ENCODE measurements at regions not wholly inside any gene's neighbourhood (a gene's known extent, or its start where the extent isn't known, plus 50 kb on each side); places are given as distances from the start of the nearest gene placed in this dataset.
"Not testable (repeated sequence)": the region's sequence is repeated elsewhere in the genome, so short reads cannot be mapped to it uniquely, and the experiment has no call there.

DNA sequence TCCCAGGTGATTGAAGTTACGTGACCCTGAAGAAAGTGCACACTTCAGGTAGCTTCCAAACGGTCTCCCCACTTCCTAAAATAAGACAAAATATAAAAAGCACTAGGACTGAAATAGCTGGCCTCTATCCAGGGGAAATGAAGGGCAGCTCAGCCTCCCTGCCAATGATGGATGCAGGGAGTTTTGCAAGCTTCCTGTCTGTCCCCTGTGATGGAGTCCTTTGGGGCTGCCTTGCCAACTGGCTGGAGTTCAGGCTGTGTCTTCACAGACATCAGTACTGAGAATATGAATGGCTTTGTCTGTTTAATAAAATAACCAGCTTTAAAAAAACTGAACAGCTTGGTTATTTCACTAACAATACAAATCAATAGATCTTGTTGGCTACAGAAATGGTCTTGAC is 101.4 kb upstream of the GPR12 start:
- WGBS (ENCODE audit: insufficient coverage, low lambda C conversion rate): no CpG with 5 or more reads among the region's 2 CpGs
- Histone ChIP-seq H3K9me3 (ENCODE audit: control insufficient read depth, low read depth, low read length) (no peaks in the 10 kb centered on the region), H3K4me1 (ENCODE audit: control insufficient read depth, insufficient read depth, low read length) (no peaks in the 10 kb centered on the region), H3K4me3 (ENCODE audit: low read length) (no peak overlapping the region), H3K36me3 (ENCODE audit: control insufficient read depth, insufficient read depth, low read length) (no peaks in the 10 kb centered on the region), H3K27me3 (ENCODE audit: control insufficient read depth, insufficient read depth, low read length) (peaks cover under 1% of the 10 kb centered on the region), H3K27ac (ENCODE audit: low read length) (no peak overlapping the region)
- DNase-seq: no peak

DNA sequence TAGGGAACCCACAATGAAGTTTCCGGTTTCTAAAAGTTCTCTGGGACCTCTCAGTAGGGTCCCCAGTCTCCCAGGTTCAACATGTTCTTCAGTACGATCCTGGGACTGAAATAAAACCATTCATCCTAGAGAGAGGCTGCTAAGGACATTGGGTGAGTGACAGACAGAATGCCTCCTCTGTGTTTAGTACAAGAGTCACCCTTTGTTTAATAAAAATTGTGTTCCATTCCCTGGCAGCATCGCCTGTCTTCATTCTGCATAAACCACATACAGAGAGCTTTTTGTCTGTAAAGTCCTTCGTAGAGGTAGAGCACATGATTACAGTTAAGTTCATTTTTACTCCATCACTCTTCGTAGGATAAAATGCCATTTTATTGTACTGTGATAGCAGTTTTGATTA is 95.3 kb upstream of the GPR12 start:
- H3K4me1 ChIP-seq (ENCODE audit: control insufficient read depth, insufficient read depth, low read length): no peaks in the 10 kb centered on the region
- H3K27me3 ChIP-seq (ENCODE audit: control insufficient read depth, insufficient read depth, low read length): peaks cover 12% of the 10 kb centered on the region
- H3K4me3 ChIP-seq (ENCODE audit: low read length): no peak overlapping the region
- DNase-seq: no peak
- WGBS (ENCODE audit: insufficient coverage, low lambda C conversion rate): 90% methylated on average over 2 of the region's 5 CpGs
- H3K27ac ChIP-seq (ENCODE audit: low read length): no peak overlapping the region
- no peaks in the 10 kb centered on the region for H3K9me3 ChIP-seq (ENCODE audit: control insufficient read depth, low read depth, low read length)
- no peaks in the 10 kb centered on the region for H3K36me3 ChIP-seq (ENCODE audit: control insufficient read depth, insufficient read depth, low read length)

DNA sequence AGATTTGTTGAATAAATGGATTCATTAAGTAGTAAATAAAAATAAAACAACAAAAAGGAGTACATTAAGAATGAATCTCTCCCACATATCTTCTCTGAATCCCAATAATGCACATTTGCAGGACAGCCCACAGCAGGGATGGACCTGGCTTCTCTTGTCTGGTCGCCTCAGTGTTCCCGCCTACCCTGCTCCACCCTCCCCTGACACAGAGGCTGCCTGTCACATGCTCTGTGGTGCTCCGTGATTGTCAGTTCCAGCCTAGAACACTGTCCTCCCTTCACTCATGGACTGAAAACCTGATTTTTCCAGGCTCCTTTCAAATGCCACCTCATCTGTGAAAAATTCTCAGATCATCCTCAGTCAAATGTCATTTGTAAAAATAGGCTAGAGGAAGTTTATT is 94.5 kb upstream of the GPR12 start:
- peaks cover 12% of the 10 kb centered on the region for H3K27me3 ChIP-seq (ENCODE audit: control insufficient read depth, insufficient read depth, low read length)
- no peak overlapping the region for H3K4me3 ChIP-seq (ENCODE audit: low read length)
- no peaks in the 10 kb centered on the region for H3K4me1 ChIP-seq (ENCODE audit: control insufficient read depth, insufficient read depth, low read length)
- no CpG with 5 or more reads among the region's 3 CpGs for WGBS (ENCODE audit: insufficient coverage, low lambda C conversion rate)
- no peaks in the 10 kb centered on the region for H3K36me3 ChIP-seq (ENCODE audit: control insufficient read depth, insufficient read depth, low read length)
- H3K27ac ChIP-seq (ENCODE audit: low read length): no peak overlapping the region
- DNase-seq: no peak
- H3K9me3 ChIP-seq (ENCODE audit: control insufficient read depth, low read depth, low read length): no peaks in the 10 kb centered on the region

DNA sequence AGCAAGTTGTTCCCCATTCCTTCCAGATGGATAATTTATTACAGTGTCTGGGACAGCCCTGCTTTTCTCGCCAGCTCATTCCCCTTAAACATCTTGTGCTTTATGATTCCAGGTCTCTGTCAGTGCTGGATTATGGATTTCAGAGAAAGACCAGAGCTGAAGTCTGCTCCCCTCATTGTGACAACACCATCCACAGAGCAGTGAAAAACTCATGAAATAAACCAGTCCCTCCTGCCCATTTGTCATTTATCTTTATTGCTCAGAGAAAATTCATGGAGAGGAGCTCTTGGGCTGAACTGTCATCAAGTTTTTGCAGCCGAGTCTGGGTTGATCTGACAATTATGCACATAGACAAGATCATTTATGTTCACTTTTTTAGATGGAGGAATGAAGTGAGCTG is 92.7 kb upstream of the GPR12 start:
- Histone ChIP-seq H3K9me3 (ENCODE audit: control insufficient read depth, low read depth, low read length) (no peaks in the 10 kb centered on the region), H3K27ac (ENCODE audit: low read length) (no peak overlapping the region), H3K4me3 (ENCODE audit: low read length) (no peak overlapping the region), H3K36me3 (ENCODE audit: control insufficient read depth, insufficient read depth, low read length) (no peaks in the 10 kb centered on the region), H3K4me1 (ENCODE audit: control insufficient read depth, insufficient read depth, low read length) (no peaks in the 10 kb centered on the region), H3K27me3 (ENCODE audit: control insufficient read depth, insufficient read depth, low read length) (peaks cover 18% of the 10 kb centered on the region)
- WGBS (ENCODE audit: insufficient coverage, low lambda C conversion rate): no CpG with 5 or more reads among the region's 2 CpGs
- DNase-seq: no peak

DNA sequence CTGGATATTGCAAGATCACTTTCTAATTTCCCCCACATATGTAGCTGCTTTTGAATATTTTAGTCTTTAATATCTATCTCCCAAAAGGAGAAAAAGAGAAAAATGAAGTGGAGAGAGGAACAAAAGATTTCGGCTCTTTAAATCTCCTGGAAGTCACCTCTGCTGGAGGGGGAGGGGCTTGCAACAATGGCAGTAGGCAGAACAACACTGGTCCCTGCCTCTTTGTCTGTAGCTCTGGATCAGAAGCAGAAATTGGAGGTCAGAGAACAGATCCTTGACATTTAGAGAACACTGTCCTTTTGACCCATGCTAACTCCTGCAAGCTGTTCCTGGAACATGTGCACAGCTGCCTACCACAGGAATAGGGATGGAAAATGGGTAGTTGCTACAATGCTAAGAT is 86.7 kb upstream of the GPR12 start:
- DNase-seq: no peak
- H3K27me3 ChIP-seq (ENCODE audit: control insufficient read depth, insufficient read depth, low read length): peaks cover 5% of the 10 kb centered on the region
- H3K4me1 ChIP-seq (ENCODE audit: control insufficient read depth, insufficient read depth, low read length): no peaks in the 10 kb centered on the region
- H3K9me3 ChIP-seq (ENCODE audit: control insufficient read depth, low read depth, low read length): no peaks in the 10 kb centered on the region
- H3K4me3 ChIP-seq (ENCODE audit: low read length): no peak overlapping the region
- H3K27ac ChIP-seq (ENCODE audit: low read length): no peak overlapping the region
- WGBS (ENCODE audit: insufficient coverage, low lambda C conversion rate): no CpG with 5 or more reads among the region's 1 CpG
- H3K36me3 ChIP-seq (ENCODE audit: control insufficient read depth, insufficient read depth, low read length): no peaks in the 10 kb centered on the region

DNA sequence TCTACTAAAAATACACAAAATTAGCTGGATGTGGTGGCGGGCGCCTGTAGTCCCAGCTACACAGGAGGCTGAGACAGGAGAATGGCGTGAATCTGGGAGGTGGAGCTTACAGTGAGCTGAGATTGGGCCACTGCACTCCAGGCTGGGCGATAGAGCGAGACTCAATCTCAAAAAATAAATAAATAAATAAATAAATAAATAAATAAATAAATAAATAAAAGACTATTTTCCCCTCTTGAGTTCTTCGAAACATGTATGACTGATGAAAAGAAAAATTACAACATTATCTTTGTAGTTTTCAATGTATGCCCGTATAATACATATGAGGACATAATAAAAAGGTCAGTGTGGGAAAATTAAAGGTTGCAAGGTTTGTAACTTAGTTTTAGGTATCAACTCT is 84.5 kb upstream of the GPR12 start:
- H3K9me3 ChIP-seq (ENCODE audit: control insufficient read depth, low read depth, low read length); H3K36me3 ChIP-seq (ENCODE audit: control insufficient read depth, insufficient read depth, low read length); H3K4me1 ChIP-seq (ENCODE audit: control insufficient read depth, insufficient read depth, low read length); DNase-seq; H3K4me3 ChIP-seq (ENCODE audit: low read length); H3K27ac ChIP-seq (ENCODE audit: low read length); H3K27me3 ChIP-seq (ENCODE audit: control insufficient read depth, insufficient read depth, low read length): not testable (repeated sequence)
- WGBS (ENCODE audit: insufficient coverage, low lambda C conversion rate): 96% methylated on average over 2 of the region's 7 CpGs

DNA sequence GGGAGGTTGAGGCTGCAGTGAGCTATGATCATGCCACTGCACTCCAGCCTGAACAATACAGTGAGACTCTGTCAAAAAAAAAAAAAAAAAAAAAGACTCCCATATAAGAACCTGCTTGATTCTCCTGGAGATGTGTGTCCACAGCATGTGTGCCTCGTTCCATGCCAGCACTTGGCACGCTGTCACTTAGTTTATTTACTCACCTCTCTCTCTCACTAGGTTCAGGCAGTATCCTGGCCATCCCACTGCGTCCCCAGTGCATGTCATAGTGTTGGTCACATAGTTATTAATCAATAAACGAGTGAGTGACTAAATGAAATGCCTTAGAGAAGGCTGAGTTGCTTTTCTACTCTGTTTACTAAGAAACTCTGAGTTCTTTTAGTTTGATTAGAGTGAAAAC is 79.1 kb upstream of the GPR12 start:
- H3K27me3 ChIP-seq (ENCODE audit: control insufficient read depth, insufficient read depth, low read length): peaks cover 3% of the 10 kb centered on the region
- no peak overlapping the region for H3K4me3 ChIP-seq (ENCODE audit: low read length)
- H3K9me3 ChIP-seq (ENCODE audit: control insufficient read depth, low read depth, low read length): no peaks in the 10 kb centered on the region
- no peak overlapping the region for H3K27ac ChIP-seq (ENCODE audit: low read length)
- no CpG with 5 or more reads among the region's 4 CpGs for WGBS (ENCODE audit: insufficient coverage, low lambda C conversion rate)
- H3K4me1 ChIP-seq (ENCODE audit: control insufficient read depth, insufficient read depth, low read length): no peaks in the 10 kb centered on the region
- DNase-seq: no peak
- no peaks in the 10 kb centered on the region for H3K36me3 ChIP-seq (ENCODE audit: control insufficient read depth, insufficient read depth, low read length)

DNA sequence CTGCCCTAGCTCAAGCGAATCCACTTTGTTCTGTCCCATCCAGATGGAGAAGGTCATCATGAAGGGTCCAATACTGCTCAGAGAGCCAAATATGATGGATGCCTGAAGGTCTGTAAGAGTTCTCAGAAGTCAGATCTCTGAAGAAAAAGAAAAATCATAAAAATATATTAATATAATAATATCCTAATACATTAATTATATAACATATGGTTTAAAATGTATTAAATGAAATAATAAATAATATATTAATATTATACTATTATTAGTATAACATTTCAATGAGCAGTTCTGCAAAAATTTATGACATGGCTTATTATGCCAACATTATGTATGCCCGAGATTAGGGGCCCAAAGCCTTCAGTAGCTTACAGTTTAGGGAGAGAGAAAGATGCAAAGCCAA is 78.2 kb upstream of the GPR12 start:
- Histone ChIP-seq H3K36me3 (ENCODE audit: control insufficient read depth, insufficient read depth, low read length) (no peaks in the 10 kb centered on the region), H3K4me1 (ENCODE audit: control insufficient read depth, insufficient read depth, low read length) (no peaks in the 10 kb centered on the region), H3K27ac (ENCODE audit: low read length) (no peak overlapping the region), H3K27me3 (ENCODE audit: control insufficient read depth, insufficient read depth, low read length) (peaks cover 3% of the 10 kb centered on the region), H3K4me3 (ENCODE audit: low read length) (no peak overlapping the region), H3K9me3 (ENCODE audit: control insufficient read depth, low read depth, low read length) (no peaks in the 10 kb centered on the region)
- WGBS (ENCODE audit: insufficient coverage, low lambda C conversion rate): no CpG with 5 or more reads among the region's 2 CpGs
- no peak for DNase-seq

DNA sequence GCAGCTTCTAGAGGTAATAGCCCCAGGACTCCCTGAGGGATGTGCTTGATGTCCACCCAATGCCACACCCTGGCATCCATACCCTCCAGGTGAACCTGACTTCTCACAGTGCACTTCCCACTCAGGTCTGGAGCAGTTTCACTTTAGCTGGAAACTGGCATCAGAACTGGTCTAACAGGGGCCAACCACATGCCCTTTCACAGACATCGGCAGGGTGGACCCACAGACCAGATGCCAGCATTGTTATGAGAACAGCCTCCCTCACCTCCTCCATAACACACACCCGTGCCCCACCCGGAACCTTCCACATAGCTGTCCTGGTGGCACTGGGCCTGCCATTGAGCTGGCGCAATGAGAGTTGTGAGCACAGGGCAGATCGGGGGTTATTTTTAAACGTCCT is 77.4 kb upstream of the GPR12 start:
- no peak for DNase-seq
- H3K4me3 ChIP-seq (ENCODE audit: low read length): no peak overlapping the region
- no peaks in the 10 kb centered on the region for H3K36me3 ChIP-seq (ENCODE audit: control insufficient read depth, insufficient read depth, low read length)
- H3K9me3 ChIP-seq (ENCODE audit: control insufficient read depth, low read depth, low read length): no peaks in the 10 kb centered on the region
- H3K27me3 ChIP-seq (ENCODE audit: control insufficient read depth, insufficient read depth, low read length): peaks cover 3% of the 10 kb centered on the region
- WGBS (ENCODE audit: insufficient coverage, low lambda C conversion rate): no CpG with 5 or more reads among the region's 6 CpGs
- H3K27ac ChIP-seq (ENCODE audit: low read length): no peak overlapping the region
- no peaks in the 10 kb centered on the region for H3K4me1 ChIP-seq (ENCODE audit: control insufficient read depth, insufficient read depth, low read length)

DNA sequence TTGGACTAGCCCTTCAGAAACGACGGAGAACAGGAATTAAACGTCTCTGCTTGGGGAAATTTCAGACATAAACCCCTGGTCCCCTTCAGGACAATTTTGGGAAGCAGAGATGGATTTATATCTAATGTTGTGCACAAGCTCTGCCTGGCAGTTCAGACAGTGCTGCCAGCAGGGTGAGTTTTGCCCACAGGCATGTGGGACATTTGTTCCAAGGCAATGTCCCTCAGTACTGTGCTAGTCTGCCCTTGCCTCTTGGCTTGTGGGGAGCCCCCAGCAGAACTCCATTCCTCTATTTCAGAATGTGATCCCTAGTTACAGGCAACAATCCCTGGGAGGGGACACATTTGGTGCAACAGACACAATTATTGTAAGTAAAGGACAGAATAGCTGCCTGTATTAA is 76.5 kb upstream of the GPR12 start:
- Histone ChIP-seq H3K4me1 (ENCODE audit: control insufficient read depth, insufficient read depth, low read length) (no peaks in the 10 kb centered on the region), H3K4me3 (ENCODE audit: low read length) (no peak overlapping the region), H3K36me3 (ENCODE audit: control insufficient read depth, insufficient read depth, low read length) (no peaks in the 10 kb centered on the region), H3K9me3 (ENCODE audit: control insufficient read depth, low read depth, low read length) (no peaks in the 10 kb centered on the region), H3K27ac (ENCODE audit: low read length) (no peak overlapping the region), H3K27me3 (ENCODE audit: control insufficient read depth, insufficient read depth, low read length) (peaks cover 3% of the 10 kb centered on the region)
- no peak for DNase-seq
- WGBS (ENCODE audit: insufficient coverage, low lambda C conversion rate): no CpG with 5 or more reads among the region's 3 CpGs

DNA sequence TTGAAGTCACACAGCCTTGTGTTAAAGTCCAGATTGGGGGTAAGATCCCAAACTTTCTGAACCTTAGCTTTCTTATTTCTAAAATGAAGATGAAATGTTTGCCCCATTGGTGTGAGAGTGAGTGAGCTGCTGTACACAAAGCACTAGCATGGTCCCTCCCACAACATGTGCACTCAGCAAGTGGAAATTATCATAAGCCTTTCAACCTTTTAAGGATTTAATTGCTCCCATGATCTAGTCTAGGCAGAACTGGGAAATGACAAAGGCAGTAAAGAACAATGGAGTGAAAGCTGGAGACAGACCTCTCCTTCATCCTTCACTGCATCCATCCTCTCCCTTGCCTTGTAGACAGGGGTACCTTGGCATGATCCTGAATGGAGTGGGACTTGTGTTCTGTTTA is 76.0 kb upstream of the GPR12 start:
- Histone ChIP-seq H3K4me1 (ENCODE audit: control insufficient read depth, insufficient read depth, low read length) (no peaks in the 10 kb centered on the region), H3K27me3 (ENCODE audit: control insufficient read depth, insufficient read depth, low read length) (peaks cover 3% of the 10 kb centered on the region), H3K36me3 (ENCODE audit: control insufficient read depth, insufficient read depth, low read length) (no peaks in the 10 kb centered on the region), H3K27ac (ENCODE audit: low read length) (no peak overlapping the region), H3K9me3 (ENCODE audit: control insufficient read depth, low read depth, low read length) (no peaks in the 10 kb centered on the region), H3K4me3 (ENCODE audit: low read length) (no peak overlapping the region)
- no peak for DNase-seq

All from large intestine (tissue), 3 donors.